DOHH2 (cell line): ENCODE measurements at regions not wholly inside any gene's neighbourhood (a gene's known extent, or its start where the extent isn't known, plus 50 kb on each side); places are given as distances from the start of the nearest gene placed in this dataset.

Experiments used
- CTCF ChIP-seq: fragments of 200-600 bp; sonication (generic); IDR thresholded peaks from one replicate; pipeline ENCODE4 v1.5.1; 2014; ENCODE audit warnings: antibody characterized with exemption, mild to moderate bottlenecking, low read depth, low read length; ENCODE audit not compliant: poor library complexity, severe bottlenecking
- EZH2phosphoT487 ChIP-seq: fragments of 200-600 bp; sonication (generic); IDR thresholded peaks from 2 replicates; pipeline ENCODE4 v1.6.1; 2017; ENCODE audit warnings: borderline replicate concordance, mild to moderate bottlenecking, antibody characterized with exemption, low read length, moderate library complexity, mixed read lengths

- no peak for TF ChIP-seq CTCF
- TF ChIP-seq EZH2phosphoT487, result no peak
Observed at GRCh38 chr2:207279520-207279919, 113.8 kb upstream of the KLF7 start.
